HG03196 (cell line): ENCODE measurements at regions not wholly inside any gene's neighbourhood (a gene's known extent, or its start where the extent isn't known, plus 50 kb on each side); places are given as distances from the start of the nearest gene placed in this dataset.

Experiments used
- ATAC-seq: cut with Tn5 transposase; IDR thresholded peaks from one replicate; pipeline ENCODE4 v1.9.1; 2021; ENCODE audit not compliant: unreplicated experiment

DNA sequence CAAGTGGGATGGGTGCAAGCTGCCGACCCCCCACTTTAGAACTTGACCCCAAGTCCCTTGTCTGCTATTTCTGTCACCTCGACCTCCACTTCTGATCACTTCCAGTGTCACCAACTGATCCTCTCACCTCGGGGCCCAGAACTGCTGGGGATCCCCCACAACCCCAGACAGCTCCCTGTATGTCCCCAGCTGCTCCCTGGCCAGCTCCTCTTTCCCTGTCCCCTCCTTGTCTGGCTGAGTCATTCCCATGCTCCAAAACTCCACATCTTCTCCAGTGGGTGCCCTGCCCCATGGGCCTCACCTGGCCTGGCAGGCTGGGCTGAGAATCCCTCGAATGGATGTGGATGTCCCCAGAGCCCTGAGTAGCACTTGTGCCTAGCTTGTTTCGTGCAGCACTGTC is 154.3 kb upstream of the PCBD1 start:
- ATAC-seq, result no peak

- ATAC-seq, result no peak
Observed at GRCh38 chr10:71043858-71044257, 155.5 kb upstream of the PCBD1 start.

- ATAC-seq, result no peak
Observed at GRCh38 chr10:71044720-71045119, 156.4 kb upstream of the PCBD1 start.

- no peak for ATAC-seq
Observed at GRCh38 chr10:71045204-71045809, 156.9 kb upstream of the PCBD1 start.

GRCh38 chr10:71045936-71046335 is 157.6 kb upstream of the PCBD1 start:
- no peak for ATAC-seq

DNA sequence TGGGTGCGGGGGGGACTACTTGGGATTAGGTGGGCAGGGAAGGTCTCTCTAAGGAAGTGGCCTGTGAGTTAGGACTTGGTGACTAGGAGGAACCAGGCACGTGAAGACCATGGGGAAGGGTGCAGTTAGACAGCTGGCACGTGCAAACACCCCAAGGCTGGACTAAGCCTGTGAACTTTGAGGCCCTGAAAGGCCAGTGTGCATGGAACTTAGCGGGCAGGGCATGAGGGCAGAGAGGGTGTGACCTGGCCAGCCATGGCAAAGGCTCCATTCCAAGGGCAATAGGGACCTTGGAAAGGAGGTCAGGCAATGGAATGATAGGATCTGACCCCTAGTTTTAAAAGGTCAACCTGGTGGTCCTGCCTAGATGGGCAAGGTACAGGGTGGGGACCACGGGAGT is 158.4 kb upstream of the PCBD1 start:
- no peak for ATAC-seq

DNA sequence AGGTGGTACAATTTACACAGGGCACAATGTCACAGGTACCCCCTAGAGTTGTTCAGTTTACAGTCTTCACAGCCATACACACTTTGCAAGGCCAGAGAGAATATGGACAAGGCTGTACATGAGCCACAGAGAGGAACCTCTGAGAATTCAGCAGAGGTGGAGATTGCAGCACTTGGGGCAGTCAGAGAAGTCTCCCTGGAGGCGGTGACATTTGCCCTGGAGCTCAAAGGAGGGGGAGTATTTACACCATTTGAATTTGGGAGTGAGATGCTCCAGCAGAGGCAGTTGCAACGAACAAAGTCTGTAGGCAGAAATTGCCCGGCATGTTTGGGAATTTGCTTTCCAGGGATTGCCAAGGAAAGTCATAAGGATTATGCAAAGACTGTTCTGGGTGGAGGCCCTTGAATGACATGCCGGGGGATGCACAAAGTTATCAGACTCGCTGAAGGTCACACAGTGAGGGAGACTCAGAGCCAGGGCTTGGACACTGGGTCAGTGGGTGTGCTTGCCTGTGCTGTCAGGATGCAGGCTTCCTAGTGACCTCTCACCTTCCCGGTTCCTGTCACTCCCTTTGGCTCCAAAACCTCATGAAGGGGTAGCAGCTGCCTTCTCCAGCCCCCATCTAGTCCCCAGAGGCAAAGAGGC is 160.7 kb upstream of the PCBD1 start:
- ATAC-seq, result no peak

DNA sequence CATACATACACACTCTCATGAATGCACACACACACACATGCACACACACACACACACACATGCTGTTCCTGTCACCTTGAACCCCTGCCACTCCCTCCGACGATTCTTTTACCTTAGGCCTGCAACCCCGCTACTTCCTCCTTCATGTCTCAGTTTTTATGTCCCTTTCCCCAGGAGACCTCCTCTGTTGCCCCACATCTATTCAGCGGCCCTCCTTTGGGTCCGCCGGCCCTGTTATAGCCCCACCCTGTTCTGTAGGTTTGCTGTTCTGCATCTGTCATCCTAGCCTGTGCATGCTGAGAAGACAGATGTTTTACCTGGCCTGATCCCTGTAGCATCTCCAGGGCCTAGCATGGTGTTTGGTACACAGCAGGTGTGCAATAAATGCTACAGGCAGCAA is 161.6 kb upstream of the PCBD1 start:
- no peak for ATAC-seq

GRCh38 chr10:71052076-71052660 is 160.2 kb upstream of the UNC5B start:
- ATAC-seq, result no peak

- no peak for ATAC-seq
Observed at GRCh38 chr10:71052708-71053107, 159.7 kb upstream of the UNC5B start.

GRCh38 chr10:71053169-71053895 is 159.0 kb upstream of the UNC5B start:
- ATAC-seq, result no peak

DNA sequence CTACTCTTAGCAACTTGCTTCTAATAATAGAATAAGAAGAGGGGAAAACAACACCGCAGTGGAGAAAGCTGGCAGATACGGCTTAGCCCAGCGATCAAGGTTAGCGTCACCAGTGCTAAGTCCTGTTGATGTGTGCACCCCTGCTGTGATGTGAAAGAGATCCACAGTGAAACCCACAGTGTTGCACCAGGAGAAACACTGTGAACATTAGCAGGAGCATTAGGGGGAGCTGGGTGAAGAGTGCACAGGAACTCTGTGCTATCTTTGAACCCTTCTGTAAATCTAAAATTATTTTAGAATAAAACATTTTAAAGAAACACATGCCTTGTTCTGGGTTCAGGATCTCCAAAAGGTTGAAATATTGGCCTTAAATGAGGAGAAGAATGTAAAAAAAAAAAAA is 154.1 kb upstream of the UNC5B start:
- ATAC-seq, result no peak

DNA sequence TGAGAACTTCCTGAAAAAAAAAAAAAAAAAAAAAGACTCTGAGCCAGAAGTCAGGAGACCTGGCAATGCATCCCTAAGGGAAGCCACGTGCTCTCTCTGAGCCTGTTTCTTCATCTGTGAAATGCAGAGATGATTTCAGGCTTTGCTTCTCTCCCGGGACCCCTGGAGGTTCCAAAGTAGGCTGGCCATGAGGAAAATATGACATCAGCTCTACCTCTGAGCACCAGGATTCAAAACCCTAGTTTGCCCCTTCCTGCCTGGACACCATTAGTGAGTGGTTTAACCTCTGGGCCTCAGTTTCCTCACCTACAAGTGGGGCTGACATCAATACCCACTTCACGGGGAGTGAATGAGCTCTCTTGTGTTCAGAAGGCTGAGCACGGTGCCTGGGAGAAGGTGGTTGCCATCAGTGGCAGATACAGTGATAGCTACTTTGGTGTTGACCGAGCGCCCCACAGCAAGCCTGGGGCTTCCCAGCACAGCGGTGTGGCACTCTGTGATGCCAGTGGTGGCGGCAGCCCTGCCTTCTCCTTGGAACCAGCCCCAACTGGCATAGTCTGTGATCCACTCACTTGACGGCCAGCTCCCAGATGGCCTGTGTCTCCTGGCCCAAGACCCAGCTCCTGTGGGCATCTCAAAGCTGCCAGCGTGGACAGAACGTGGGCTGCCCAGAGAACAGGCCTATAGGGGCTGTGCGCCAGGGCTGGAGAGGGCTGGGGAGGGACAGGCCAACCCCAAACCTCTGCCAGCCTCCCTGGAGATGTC is 153.1 kb upstream of the UNC5B start:
- no peak for ATAC-seq

DNA sequence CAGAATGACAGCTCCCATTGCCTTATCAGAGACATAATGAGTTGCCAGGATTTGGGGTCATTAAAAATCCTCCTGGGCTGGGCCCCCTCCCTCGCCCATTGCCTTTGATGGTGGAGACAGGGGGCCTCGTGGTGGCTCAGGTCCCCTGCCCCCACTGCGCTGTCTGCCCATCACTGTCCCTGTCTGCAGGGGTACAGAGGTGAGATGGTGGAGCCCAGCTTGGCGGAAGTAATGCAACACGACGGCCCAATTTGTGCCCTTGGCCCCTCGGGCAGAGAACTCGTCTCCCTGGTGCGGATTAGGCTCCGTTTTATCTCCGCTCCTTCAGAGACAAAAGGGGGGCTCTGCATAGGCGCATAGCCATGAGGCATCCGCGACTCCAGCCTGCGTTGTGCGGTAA is 152.4 kb upstream of the UNC5B start:
- no peak for ATAC-seq

GRCh38 chr10:71060476-71061426 is 151.6 kb upstream of the UNC5B start:
- no peak for ATAC-seq

DNA sequence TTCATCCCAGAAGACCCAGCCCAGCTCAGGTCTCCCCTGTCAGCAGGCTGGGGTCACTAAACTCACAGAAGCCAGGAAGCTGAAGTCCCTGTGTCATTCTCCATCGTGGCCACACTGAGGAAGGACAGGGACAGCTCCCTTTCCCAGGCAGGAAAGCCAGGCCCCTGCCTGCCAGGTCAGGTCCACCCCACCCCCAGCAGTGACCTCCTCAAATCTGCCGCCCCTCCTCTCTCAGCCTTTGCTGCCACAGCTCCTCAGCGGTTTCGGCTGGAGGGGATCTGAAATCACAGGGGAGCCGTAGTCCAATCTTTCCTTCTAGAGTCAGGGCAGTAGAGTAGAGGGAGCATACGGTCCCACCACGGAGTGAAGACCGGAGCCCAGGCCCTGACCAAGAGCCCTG is 150.9 kb upstream of the UNC5B start:
- no peak for ATAC-seq

DNA sequence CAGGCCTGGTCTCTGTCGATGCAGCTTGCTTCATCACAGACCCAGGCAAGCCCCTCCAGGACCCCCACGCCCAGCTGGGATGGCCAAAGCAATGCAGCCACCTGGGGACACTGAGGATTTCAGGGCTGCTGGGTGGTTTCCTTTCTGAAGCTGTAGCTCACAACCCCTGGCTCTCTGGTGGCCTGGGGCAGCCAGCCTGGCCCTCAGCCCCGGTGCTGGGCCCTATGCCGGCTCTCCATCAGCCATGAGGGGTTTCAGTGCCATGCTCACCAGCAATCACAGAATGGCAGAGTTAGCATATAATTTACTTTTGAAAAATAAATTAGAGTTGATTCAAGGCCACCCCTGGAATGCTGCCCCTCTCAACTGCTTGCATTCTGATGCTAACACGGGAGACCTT is 150.2 kb upstream of the UNC5B start:
- no peak for ATAC-seq

GRCh38 chr10:71063401-71063800 is 149.0 kb upstream of the UNC5B start:
- no peak for ATAC-seq

DNA sequence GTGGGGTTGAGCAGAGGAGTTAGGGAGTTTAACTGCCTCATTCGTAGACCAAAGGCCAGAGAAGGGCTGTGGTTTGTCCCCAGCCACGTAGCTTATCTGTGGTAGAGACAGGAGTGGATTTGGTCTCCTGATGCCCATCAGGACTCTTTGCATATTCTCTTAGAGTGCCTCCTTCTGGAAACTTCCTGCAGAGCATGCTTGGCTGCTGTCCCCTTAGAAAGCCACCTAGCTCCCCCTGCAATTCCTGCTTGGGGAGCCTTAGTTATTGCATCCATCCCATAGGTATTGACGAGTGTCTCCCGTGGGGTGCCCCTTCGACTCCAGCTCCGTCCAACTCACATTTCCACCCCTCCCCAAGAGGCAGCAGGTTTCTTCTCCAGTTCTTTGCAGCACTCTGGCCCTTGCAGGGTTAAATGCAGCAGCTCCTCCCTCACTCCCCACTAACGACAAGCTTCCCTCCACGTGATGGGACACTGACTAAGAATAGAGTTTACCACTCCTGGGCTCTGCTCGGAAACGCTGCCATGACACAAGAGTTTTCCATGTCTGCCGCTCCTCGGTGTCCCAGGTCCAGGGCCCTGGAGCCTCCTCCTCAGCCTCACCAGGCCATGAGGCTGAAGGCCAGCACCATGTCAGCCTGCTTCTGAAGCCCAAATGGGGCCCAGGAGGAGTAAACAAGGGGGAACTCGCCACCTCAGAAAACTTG is 147.8 kb upstream of the UNC5B start:
- ATAC-seq, result no peak

- no peak for ATAC-seq
Observed at GRCh38 chr10:71065659-71066058, 146.7 kb upstream of the UNC5B start.
